ENCODE measurements at regions not wholly inside any gene's neighbourhood (a gene's known extent, or its start where the extent isn't known, plus 50 kb on each side); places are given as distances from the start of the nearest gene placed in this dataset.

DNA sequence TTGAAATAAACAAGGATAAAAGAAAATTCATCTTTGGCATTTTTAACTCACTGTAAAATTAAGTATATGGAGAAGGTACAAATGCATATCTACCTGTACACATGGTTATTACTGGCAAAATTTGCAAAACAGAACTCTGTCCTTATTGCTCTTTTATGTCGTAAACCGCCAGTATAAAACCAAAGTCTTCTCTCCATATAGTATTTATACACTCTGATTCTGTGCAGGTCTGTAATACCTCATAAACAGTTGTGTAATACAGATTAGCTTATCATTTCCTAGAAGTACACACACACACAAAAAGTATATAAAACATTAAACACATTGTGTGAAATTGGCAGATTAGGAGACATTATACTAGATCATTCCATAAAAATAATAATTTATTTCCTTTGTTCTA is 406.6 kb upstream of the ANO3 start:
- Histone ChIP-seq H3K36me3 (ENCODE audit: control insufficient read depth, insufficient read depth, low read length) (no peaks in the 10 kb centered on the region), H3K9me3 (ENCODE audit: control insufficient read depth, insufficient read depth, low read depth, low read length) (no peaks in the 10 kb centered on the region), H3K4me3 (ENCODE audit: low read depth in 2 of 2, low read length in 2 of 2) (no peak overlapping the region), H3K27me3 (ENCODE audit: control insufficient read depth, insufficient read depth, low read length) (no peaks in the 10 kb centered on the region), H3K27ac (ENCODE audit: low read length) (no peak overlapping the region), H3K4me1 (ENCODE audit: control insufficient read depth, insufficient read depth, low read length) (no peaks in the 10 kb centered on the region)
- in situ Hi-C loops (cut with HindIII; ENCODE audit: low pct_unique_long_range_greater_than_20kb, low sequenced_read_pairs) (no loop called here), intact Hi-C loops (cut with micrococcal nuclease; ENCODE audit: unreplicated experiment) (no loop called here)
- no TSS peak for BruUV-seq (replicated peaks)
- no peak for TF ChIP-seq SIN3A (IDR thresholded peaks at IDR 0.05; ENCODE audit: borderline replicate concordance, insufficient read depth, low read depth, low read length)
- TF ChIP-seq TCF7L2 (IDR thresholded peaks at IDR 0.05; ENCODE audit: low read depth, low read length) = no peak
- TF ChIP-seq, protein P1, sequence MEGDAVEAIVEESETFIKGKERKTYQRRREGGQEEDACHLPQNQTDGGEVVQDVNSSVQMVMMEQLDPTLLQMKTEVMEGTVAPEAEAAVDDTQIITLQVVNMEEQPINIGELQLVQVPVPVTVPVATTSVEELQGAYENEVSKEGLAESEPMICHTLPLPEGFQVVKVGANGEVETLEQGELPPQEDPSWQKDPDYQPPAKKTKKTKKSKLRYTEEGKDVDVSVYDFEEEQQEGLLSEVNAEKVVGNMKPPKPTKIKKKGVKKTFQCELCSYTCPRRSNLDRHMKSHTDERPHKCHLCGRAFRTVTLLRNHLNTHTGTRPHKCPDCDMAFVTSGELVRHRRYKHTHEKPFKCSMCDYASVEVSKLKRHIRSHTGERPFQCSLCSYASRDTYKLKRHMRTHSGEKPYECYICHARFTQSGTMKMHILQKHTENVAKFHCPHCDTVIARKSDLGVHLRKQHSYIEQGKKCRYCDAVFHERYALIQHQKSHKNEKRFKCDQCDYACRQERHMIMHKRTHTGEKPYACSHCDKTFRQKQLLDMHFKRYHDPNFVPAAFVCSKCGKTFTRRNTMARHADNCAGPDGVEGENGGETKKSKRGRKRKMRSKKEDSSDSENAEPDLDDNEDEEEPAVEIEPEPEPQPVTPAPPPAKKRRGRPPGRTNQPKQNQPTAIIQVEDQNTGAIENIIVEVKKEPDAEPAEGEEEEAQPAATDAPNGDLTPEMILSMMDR (IDR thresholded peaks at IDR 0.05) = no peak
- TF ChIP-seq, protein P2, sequence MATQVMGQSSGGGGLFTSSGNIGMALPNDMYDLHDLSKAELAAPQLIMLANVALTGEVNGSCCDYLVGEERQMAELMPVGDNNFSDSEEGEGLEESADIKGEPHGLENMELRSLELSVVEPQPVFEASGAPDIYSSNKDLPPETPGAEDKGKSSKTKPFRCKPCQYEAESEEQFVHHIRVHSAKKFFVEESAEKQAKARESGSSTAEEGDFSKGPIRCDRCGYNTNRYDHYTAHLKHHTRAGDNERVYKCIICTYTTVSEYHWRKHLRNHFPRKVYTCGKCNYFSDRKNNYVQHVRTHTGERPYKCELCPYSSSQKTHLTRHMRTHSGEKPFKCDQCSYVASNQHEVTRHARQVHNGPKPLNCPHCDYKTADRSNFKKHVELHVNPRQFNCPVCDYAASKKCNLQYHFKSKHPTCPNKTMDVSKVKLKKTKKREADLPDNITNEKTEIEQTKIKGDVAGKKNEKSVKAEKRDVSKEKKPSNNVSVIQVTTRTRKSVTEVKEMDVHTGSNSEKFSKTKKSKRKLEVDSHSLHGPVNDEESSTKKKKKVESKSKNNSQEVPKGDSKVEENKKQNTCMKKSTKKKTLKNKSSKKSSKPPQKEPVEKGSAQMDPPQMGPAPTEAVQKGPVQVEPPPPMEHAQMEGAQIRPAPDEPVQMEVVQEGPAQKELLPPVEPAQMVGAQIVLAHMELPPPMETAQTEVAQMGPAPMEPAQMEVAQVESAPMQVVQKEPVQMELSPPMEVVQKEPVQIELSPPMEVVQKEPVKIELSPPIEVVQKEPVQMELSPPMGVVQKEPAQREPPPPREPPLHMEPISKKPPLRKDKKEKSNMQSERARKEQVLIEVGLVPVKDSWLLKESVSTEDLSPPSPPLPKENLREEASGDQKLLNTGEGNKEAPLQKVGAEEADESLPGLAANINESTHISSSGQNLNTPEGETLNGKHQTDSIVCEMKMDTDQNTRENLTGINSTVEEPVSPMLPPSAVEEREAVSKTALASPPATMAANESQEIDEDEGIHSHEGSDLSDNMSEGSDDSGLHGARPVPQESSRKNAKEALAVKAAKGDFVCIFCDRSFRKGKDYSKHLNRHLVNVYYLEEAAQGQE (IDR thresholded peaks at IDR 0.05; ENCODE audit: insufficient read depth in 1 of 2, low read depth in 2 of 2, low read length in 1 of 2) = no peak
- POLR2A ChIA-PET = no interaction called here
- no peak for ATAC-seq
- CTCF ChIA-PET = no interaction called here
- no peak for DNase-seq (ENCODE audit: low read depth, low spot score)

DNA sequence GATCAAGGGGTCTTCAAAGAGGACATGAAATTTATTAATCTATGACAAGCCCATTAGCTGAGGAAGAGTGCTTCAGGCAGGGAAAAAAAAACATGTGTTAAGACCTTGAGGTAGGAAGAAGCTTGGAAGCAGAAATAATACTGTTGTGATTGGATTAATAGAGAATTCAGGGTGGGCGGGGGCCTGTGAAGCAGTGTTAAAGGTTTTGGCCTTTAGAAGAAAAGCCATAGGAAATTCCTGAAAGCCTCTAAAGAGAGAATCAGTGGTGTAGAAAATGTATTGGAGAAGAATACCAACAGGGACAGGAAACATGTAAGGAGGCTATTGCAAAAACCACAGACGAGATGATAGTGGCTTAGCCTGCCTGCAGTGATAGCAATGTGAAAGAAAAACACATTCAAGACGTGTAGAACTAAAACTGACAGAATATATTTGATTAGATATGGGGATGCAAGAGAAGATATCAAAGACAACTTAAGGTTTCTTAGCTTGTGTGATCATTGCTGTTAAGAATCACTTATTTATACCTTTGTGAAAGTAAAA is 404.4 kb upstream of the ANO3 start:
- Histone ChIP-seq H3K27ac (ENCODE audit: low read length) (no peak overlapping the region), H3K27me3 (ENCODE audit: control insufficient read depth, insufficient read depth, low read length) (no peaks in the 10 kb centered on the region), H3K9me3 (ENCODE audit: control insufficient read depth, insufficient read depth, low read depth, low read length) (no peaks in the 10 kb centered on the region), H3K4me1 (ENCODE audit: control insufficient read depth, insufficient read depth, low read length) (no peaks in the 10 kb centered on the region), H3K36me3 (ENCODE audit: control insufficient read depth, insufficient read depth, low read length) (no peaks in the 10 kb centered on the region), H3K4me3 (ENCODE audit: low read depth in 2 of 2, low read length in 2 of 2) (no peak overlapping the region)
- no peak for TF ChIP-seq SIN3A (IDR thresholded peaks at IDR 0.05; ENCODE audit: borderline replicate concordance, insufficient read depth, low read depth, low read length)
- TF ChIP-seq, protein P1 (IDR thresholded peaks at IDR 0.05) = no peak
- TF ChIP-seq, protein P2 (IDR thresholded peaks at IDR 0.05; ENCODE audit: insufficient read depth in 1 of 2, low read depth in 2 of 2, low read length in 1 of 2) = no peak
- TF ChIP-seq POLR2AphosphoS5 (IDR thresholded peaks at IDR 0.05; ENCODE audit: low read depth, low read length) = no peak
- TF ChIP-seq TCF7L2 (IDR thresholded peaks at IDR 0.05; ENCODE audit: low read depth, low read length) = no peak
- no peak for ATAC-seq
- DNase-seq (ENCODE audit: low read depth, low spot score) = no peak
- ChIA-PET CTCF (no interaction called here), POLR2A (no interaction called here)
- in situ Hi-C loops (cut with HindIII; ENCODE audit: low pct_unique_long_range_greater_than_20kb, low sequenced_read_pairs) = no loop called here
- intact Hi-C loops (cut with micrococcal nuclease; ENCODE audit: unreplicated experiment) = no loop called here
- BruUV-seq (replicated peaks) = no TSS peak
